ENCODE measurements at regions not wholly inside any gene's neighbourhood (a gene's known extent, or its start where the extent isn't known, plus 50 kb on each side); places are given as distances from the start of the nearest gene placed in this dataset.

GRCh38 chr14:88993946-88994345 is 169.5 kb downstream of the TTC8 start:
- H3K4me1 Mint-ChIP-seq (ENCODE audit: low read depth) = no peaks in the 10 kb centered on the region
- no peak overlapping the region for H3K27ac Mint-ChIP-seq
- no peaks in the 10 kb centered on the region for H3K36me3 Mint-ChIP-seq (ENCODE audit: low read depth)
- H3K27me3 Mint-ChIP-seq = peaks cover 54% of the 10 kb centered on the region
- no peaks in the 10 kb centered on the region for H3K9me3 Mint-ChIP-seq
- DNase-seq = no peak
- no peak overlapping the region for H3K4me3 Mint-ChIP-seq

- H3K4me3 Mint-ChIP-seq = no peak overlapping the region
- peaks cover 51% of the 10 kb centered on the region for H3K27me3 Mint-ChIP-seq
- H3K9me3 Mint-ChIP-seq = no peaks in the 10 kb centered on the region
- H3K4me1 Mint-ChIP-seq (ENCODE audit: low read depth) = peaks cover 3% of the 10 kb centered on the region
- DNase-seq = no peak
- H3K27ac Mint-ChIP-seq = no peak overlapping the region
- H3K36me3 Mint-ChIP-seq (ENCODE audit: low read depth) = no peaks in the 10 kb centered on the region
Observed at GRCh38 chr14:88995437-88996198, 171.2 kb downstream of the TTC8 start.

- Mint-ChIP-seq H3K36me3 (ENCODE audit: low read depth) (no peaks in the 10 kb centered on the region), H3K4me3 (no peak overlapping the region), H3K27me3 (peaks cover 37% of the 10 kb centered on the region), H3K9me3 (no peaks in the 10 kb centered on the region), H3K4me1 (ENCODE audit: low read depth) (peaks cover 7% of the 10 kb centered on the region), H3K27ac (no peak overlapping the region)
- DNase-seq = no peak
Observed at GRCh38 chr14:88998027-88998426, 173.6 kb downstream of the TTC8 start.

GRCh38 chr14:88999137-88999536 is 174.7 kb downstream of the TTC8 start:
- Mint-ChIP-seq H3K36me3 (ENCODE audit: low read depth) (no peaks in the 10 kb centered on the region), H3K27me3 (peaks cover 29% of the 10 kb centered on the region), H3K4me3 (no peak overlapping the region), H3K4me1 (ENCODE audit: low read depth) (peaks cover 7% of the 10 kb centered on the region), H3K27ac (no peak overlapping the region), H3K9me3 (no peaks in the 10 kb centered on the region)
- no peak for DNase-seq

GRCh38 chr14:89000007-89000942 is 175.8 kb downstream of the TTC8 start:
- Mint-ChIP-seq H3K9me3 (no peaks in the 10 kb centered on the region), H3K4me1 (ENCODE audit: low read depth) (peaks cover 7% of the 10 kb centered on the region), H3K4me3 (no peak overlapping the region), H3K36me3 (ENCODE audit: low read depth) (no peaks in the 10 kb centered on the region), H3K27me3 (peaks cover 24% of the 10 kb centered on the region), H3K27ac (no peak overlapping the region)
- peak; percentile 39 for DNase-seq

- H3K36me3 Mint-ChIP-seq (ENCODE audit: low read depth) = no peaks in the 10 kb centered on the region
- peaks cover 6% of the 10 kb centered on the region for H3K27me3 Mint-ChIP-seq
- H3K9me3 Mint-ChIP-seq = no peaks in the 10 kb centered on the region
- H3K4me1 Mint-ChIP-seq (ENCODE audit: low read depth) = peaks cover 10% of the 10 kb centered on the region
- H3K4me3 Mint-ChIP-seq = no peak overlapping the region
- no peak for DNase-seq
- H3K27ac Mint-ChIP-seq = no peak overlapping the region
Observed at GRCh38 chr14:89004166-89004565, 179.7 kb downstream of the TTC8 start.

- Mint-ChIP-seq H3K36me3 (ENCODE audit: low read depth) (no peaks in the 10 kb centered on the region), H3K27me3 (peaks cover under 1% of the 10 kb centered on the region), H3K9me3 (no peaks in the 10 kb centered on the region), H3K27ac (no peak overlapping the region), H3K4me1 (ENCODE audit: low read depth) (peaks cover 3% of the 10 kb centered on the region), H3K4me3 (no peak overlapping the region)
- no peak for DNase-seq
Observed at GRCh38 chr14:89007906-89008305, 183.5 kb downstream of the TTC8 start.

- Mint-ChIP-seq H3K36me3 (ENCODE audit: low read depth) (no peaks in the 10 kb centered on the region), H3K4me3 (no peak overlapping the region), H3K4me1 (ENCODE audit: low read depth) (peaks cover 3% of the 10 kb centered on the region), H3K9me3 (no peaks in the 10 kb centered on the region), H3K27me3 (peaks cover 7% of the 10 kb centered on the region), H3K27ac (no peak overlapping the region)
- DNase-seq = no peak
Observed at GRCh38 chr14:89011355-89012281, 187.2 kb downstream of the TTC8 start.

- Mint-ChIP-seq H3K27ac (no peak overlapping the region), H3K4me3 (no peak overlapping the region), H3K4me1 (ENCODE audit: low read depth) (peaks cover 3% of the 10 kb centered on the region), H3K9me3 (no peaks in the 10 kb centered on the region), H3K27me3 (peaks cover 13% of the 10 kb centered on the region), H3K36me3 (ENCODE audit: low read depth) (no peaks in the 10 kb centered on the region)
- no peak for DNase-seq
Observed at GRCh38 chr14:89012282-89013097, 188.0 kb downstream of the TTC8 start.

GRCh38 chr14:89013098-89013504 is 188.7 kb downstream of the TTC8 start:
- no peak for DNase-seq
- Mint-ChIP-seq H3K9me3 (no peaks in the 10 kb centered on the region), H3K36me3 (ENCODE audit: low read depth) (no peaks in the 10 kb centered on the region), H3K27ac (no peak overlapping the region), H3K4me3 (no peak overlapping the region), H3K27me3 (peaks cover 13% of the 10 kb centered on the region), H3K4me1 (ENCODE audit: low read depth) (peaks cover under 1% of the 10 kb centered on the region)

- Mint-ChIP-seq H3K9me3 (no peaks in the 10 kb centered on the region), H3K27ac (no peak overlapping the region), H3K4me1 (ENCODE audit: low read depth) (no peaks in the 10 kb centered on the region), H3K4me3 (no peak overlapping the region), H3K36me3 (ENCODE audit: low read depth) (no peaks in the 10 kb centered on the region), H3K27me3 (peaks cover 16% of the 10 kb centered on the region)
- DNase-seq = no peak
Observed at GRCh38 chr14:89013698-89014568, 189.5 kb downstream of the TTC8 start.

- H3K4me1 Mint-ChIP-seq (ENCODE audit: low read depth) = no peaks in the 10 kb centered on the region
- H3K36me3 Mint-ChIP-seq (ENCODE audit: low read depth) = no peaks in the 10 kb centered on the region
- H3K4me3 Mint-ChIP-seq = no peak overlapping the region
- H3K27ac Mint-ChIP-seq = no peak overlapping the region
- DNase-seq = no peak
- H3K9me3 Mint-ChIP-seq = no peaks in the 10 kb centered on the region
- peaks cover 17% of the 10 kb centered on the region for H3K27me3 Mint-ChIP-seq
Observed at GRCh38 chr14:89014569-89014850, 190.1 kb downstream of the TTC8 start.

GRCh38 chr14:89015016-89015415 is 190.6 kb downstream of the TTC8 start:
- DNase-seq = no peak
- H3K4me1 Mint-ChIP-seq (ENCODE audit: low read depth) = no peaks in the 10 kb centered on the region
- no peak overlapping the region for H3K4me3 Mint-ChIP-seq
- no peaks in the 10 kb centered on the region for H3K9me3 Mint-ChIP-seq
- no peaks in the 10 kb centered on the region for H3K36me3 Mint-ChIP-seq (ENCODE audit: low read depth)
- no peak overlapping the region for H3K27ac Mint-ChIP-seq
- H3K27me3 Mint-ChIP-seq = peaks cover 17% of the 10 kb centered on the region

Data from activated T-cell treated with anti-CD3 and anti-CD28 coated beads, Interleukin-2, amount 50 U/mL, for 24 hours (primary cell).